ENCODE measurements at regions not wholly inside any gene's neighbourhood (a gene's known extent, or its start where the extent isn't known, plus 50 kb on each side); places are given as distances from the start of the nearest gene placed in this dataset.

DNA sequence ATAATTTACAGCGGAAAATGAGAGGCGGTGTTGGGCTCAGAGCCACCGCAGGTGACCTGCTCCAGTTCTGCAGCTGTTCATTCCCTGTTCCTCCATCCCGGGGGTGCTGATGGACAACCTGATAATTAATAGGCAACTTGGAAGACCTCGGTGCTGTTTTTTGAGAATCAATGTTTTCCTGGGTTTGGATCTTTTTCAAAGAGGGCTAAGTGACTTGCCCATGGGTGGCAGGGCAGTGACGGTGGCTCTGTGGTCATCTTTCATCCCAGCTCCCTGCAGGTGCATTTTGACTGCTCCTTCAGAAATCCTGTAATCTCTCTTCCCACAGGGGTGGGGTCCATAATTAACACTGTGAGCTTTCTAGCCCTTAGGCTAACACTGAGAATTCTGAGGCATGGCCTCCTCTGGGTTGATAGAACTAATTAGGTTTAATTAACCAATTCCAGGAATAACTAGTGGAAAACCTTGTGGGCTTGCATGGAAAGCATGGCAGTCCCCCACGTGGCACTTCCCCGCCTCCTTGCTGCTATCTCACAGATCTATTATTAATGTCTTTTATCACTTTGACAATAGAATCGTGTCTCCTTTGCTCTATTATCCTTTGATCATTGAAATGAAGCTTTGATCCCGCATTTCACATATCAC lies 217.9 kb downstream of the GLRX3 start:
- Histone ChIP-seq H2AFZ (ENCODE audit: low read length) (no peak overlapping the region), H4K20me1 (ENCODE audit: control insufficient read depth, insufficient read depth, insufficient read length) (no peaks in the 10 kb centered on the region)

More for the DNA sequence above, 217.9 kb downstream of the GLRX3 start:
- Histone ChIP-seq H3K4me2 (ENCODE audit: insufficient read depth, insufficient read length, low read length) (no peak overlapping the region), H3K79me2 (ENCODE audit: insufficient read depth, low read length) (no peaks in the 10 kb centered on the region), H4K8ac (replicated peaks; ENCODE audit: insufficient read length, low read depth, low read length) (no peak overlapping the region), H3T11ph (ENCODE audit: low read length) (no peak overlapping the region), H3K9me3 (ENCODE audit: control insufficient read depth, low read depth, low read length) (no peaks in the 10 kb centered on the region), H2BK15ac (ENCODE audit: low read depth, low read length) (no peak overlapping the region), H4K91ac (ENCODE audit: insufficient read length, low read depth, low read length) (no peak overlapping the region), H2BK12ac (ENCODE audit: insufficient read length, low read depth, low read length) (no peak overlapping the region), H4K5ac (ENCODE audit: insufficient read length, low read depth, low read length) (no peak overlapping the region), H3K79me1 (ENCODE audit: insufficient read depth, low read depth, low read length, poor library complexity, severe bottlenecking) (no peaks in the 10 kb centered on the region), H3K56ac (ENCODE audit: insufficient read length, low read depth, low read length) (no peak overlapping the region), H3K14ac (ENCODE audit: insufficient read depth, low read length) (no peak overlapping the region), H3K27me3 (ENCODE audit: insufficient read depth, low read length) (no peaks in the 10 kb centered on the region), H2BK5ac (ENCODE audit: insufficient read length, low read length) (no peak overlapping the region), H3K9ac (ENCODE audit: extremely low read depth, insufficient read length, low read length) (no peak overlapping the region), H3K27ac (ENCODE audit: insufficient read length, low read depth, low read length) (no peak overlapping the region), H2AK5ac (ENCODE audit: insufficient read length, low read length) (no peak overlapping the region), H2BK120ac (ENCODE audit: low read depth, low read length, poor library complexity, severe bottlenecking) (no peak overlapping the region), H2BK20ac (ENCODE audit: low read depth, low read length, poor library complexity, severe bottlenecking) (no peak overlapping the region), H3K4ac (ENCODE audit: low read depth, low read length) (no peak overlapping the region), H3K18ac (ENCODE audit: insufficient read length, low read depth, low read length) (no peak overlapping the region), H3K4me1 (ENCODE audit: insufficient read depth, low read length) (no peaks in the 10 kb centered on the region), H3K23ac (ENCODE audit: insufficient read length, low read depth, low read length) (no peak overlapping the region), H3K23me2 (ENCODE audit: insufficient read length, low read depth, low read length, poor library complexity, severe bottlenecking) (no peaks in the 10 kb centered on the region)
- no peak overlapping the region; a peak in 1 of 7 replicates for H3K27ac Mint-ChIP-seq
- H3K27me3 Mint-ChIP-seq (ENCODE audit: low read depth): no peaks in the 10 kb centered on the region
- WGBS (ENCODE audit: extremely low coverage, insufficient read length, low lambda C conversion rate): no CpG with 5 or more reads among the region's 10 CpGs
- TF ChIP-seq, protein P1, sequence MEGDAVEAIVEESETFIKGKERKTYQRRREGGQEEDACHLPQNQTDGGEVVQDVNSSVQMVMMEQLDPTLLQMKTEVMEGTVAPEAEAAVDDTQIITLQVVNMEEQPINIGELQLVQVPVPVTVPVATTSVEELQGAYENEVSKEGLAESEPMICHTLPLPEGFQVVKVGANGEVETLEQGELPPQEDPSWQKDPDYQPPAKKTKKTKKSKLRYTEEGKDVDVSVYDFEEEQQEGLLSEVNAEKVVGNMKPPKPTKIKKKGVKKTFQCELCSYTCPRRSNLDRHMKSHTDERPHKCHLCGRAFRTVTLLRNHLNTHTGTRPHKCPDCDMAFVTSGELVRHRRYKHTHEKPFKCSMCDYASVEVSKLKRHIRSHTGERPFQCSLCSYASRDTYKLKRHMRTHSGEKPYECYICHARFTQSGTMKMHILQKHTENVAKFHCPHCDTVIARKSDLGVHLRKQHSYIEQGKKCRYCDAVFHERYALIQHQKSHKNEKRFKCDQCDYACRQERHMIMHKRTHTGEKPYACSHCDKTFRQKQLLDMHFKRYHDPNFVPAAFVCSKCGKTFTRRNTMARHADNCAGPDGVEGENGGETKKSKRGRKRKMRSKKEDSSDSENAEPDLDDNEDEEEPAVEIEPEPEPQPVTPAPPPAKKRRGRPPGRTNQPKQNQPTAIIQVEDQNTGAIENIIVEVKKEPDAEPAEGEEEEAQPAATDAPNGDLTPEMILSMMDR (conservative IDR thresholded peaks at IDR 0.05): no peak
- no peaks in the 10 kb centered on the region; a peak in 1 of 7 replicates for H3K36me3 Mint-ChIP-seq (ENCODE audit: insufficient read depth in 1 of 3, low read depth in 3 of 3)
- DNase-seq: no peak
- 0 out of 5 replicates have a peak, but pooled peaks cover 0 to 1% of the 10 kb centered on the region in 2 experiments for H3K9me3 Mint-ChIP-seq
- no peak overlapping the region for H3K4me3 Mint-ChIP-seq
- H3K4me1 Mint-ChIP-seq: peaks cover 2 to 12% of the 10 kb centered on the region in 2 experiments

Data from H9 (cell line).